OCI-LY3 (cell line): ENCODE measurements at regions not wholly inside any gene's neighbourhood (a gene's known extent, or its start where the extent isn't known, plus 50 kb on each side); places are given as distances from the start of the nearest gene placed in this dataset.

Source experiments
- CTCF ChIP-seq: fragments of 200-600, 300-600 bp; sonication (generic); IDR thresholded peaks from 2 replicates; pipeline ENCODE4 v1.5.1; 2014; ENCODE audit warnings: antibody characterized with exemption, low read length, low read depth
- EZH2phosphoT487 ChIP-seq: fragments of 200-600 bp; shearing (Covaris generic); IDR thresholded peaks from 2 replicates; pipeline ENCODE4 v1.6.1; 2018; ENCODE audit warnings: antibody characterized with exemption, mixed run types, low read depth

GRCh38 chrX:37076983-37077382, 68.8 kb downstream of the FAM47C start:
- no peak for TF ChIP-seq CTCF
- no peak for TF ChIP-seq EZH2phosphoT487
